GM21825 (cell line): ENCODE measurements at regions not wholly inside any gene's neighbourhood (a gene's known extent, or its start where the extent isn't known, plus 50 kb on each side); places are given as distances from the start of the nearest gene placed in this dataset.

Experiments
- ATAC-seq: cut with Tn5 transposase; IDR thresholded peaks from one replicate; pipeline ENCODE4 v1.9.1; 2021; ENCODE audit warnings: mild to moderate bottlenecking, moderate library complexity; ENCODE audit not compliant: unreplicated experiment

- no peak for ATAC-seq
Observed at GRCh38 chr5:9707732-9708462, 77.7 kb upstream of the TAS2R1 start.

GRCh38 chr5:9699681-9700080 is 69.5 kb upstream of the TAS2R1 start:
- no peak for ATAC-seq

- no peak for ATAC-seq
Observed at GRCh38 chr5:9698841-9699240, 68.7 kb upstream of the TAS2R1 start.

GRCh38 chr5:9698125-9698826 is 68.1 kb upstream of the TAS2R1 start:
- ATAC-seq: no peak

GRCh38 chr5:9692576-9692975 is 62.4 kb upstream of the TAS2R1 start:
- no peak for ATAC-seq

- ATAC-seq: no peak
Observed at GRCh38 chr5:9691261-9691660, 61.1 kb upstream of the TAS2R1 start.

GRCh38 chr5:9690751-9691150 is 60.6 kb upstream of the TAS2R1 start:
- ATAC-seq: no peak

GRCh38 chr5:9686216-9686615 is 56.1 kb upstream of the TAS2R1 start:
- ATAC-seq: no peak

- no peak for ATAC-seq
Observed at GRCh38 chr5:9681706-9682105, 51.6 kb upstream of the TAS2R1 start.
